ENCODE measurements at regions not wholly inside any gene's neighbourhood (a gene's known extent, or its start where the extent isn't known, plus 50 kb on each side); places are given as distances from the start of the nearest gene placed in this dataset.

DNA sequence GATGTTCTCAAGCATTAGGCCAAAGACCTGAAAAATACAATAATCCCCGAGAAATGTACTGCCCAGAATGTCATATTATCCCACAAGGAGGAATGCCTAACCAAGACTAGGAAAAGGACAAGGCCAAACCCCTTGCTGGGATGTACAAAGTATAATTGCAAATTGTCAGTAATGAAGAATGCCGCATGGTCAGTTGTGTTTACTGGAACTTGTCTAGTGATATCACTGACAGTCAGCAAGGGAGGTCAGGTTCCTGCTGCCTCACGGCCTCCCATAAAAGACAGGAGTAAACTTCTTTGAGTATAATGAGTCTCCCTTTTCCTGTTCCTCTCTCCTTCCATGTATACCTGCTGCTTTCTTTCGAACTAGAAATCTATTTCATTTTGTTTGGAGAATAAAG, 222.8 kb downstream of the RHOU start:
- TF ChIP-seq CTCF (IDR thresholded peaks at IDR 0.05) (no peak), POLR2A (IDR thresholded peaks at IDR 0.05) (no peak)
